ENCODE measurements at regions not wholly inside any gene's neighbourhood (a gene's known extent, or its start where the extent isn't known, plus 50 kb on each side); places are given as distances from the start of the nearest gene placed in this dataset.

DNA sequence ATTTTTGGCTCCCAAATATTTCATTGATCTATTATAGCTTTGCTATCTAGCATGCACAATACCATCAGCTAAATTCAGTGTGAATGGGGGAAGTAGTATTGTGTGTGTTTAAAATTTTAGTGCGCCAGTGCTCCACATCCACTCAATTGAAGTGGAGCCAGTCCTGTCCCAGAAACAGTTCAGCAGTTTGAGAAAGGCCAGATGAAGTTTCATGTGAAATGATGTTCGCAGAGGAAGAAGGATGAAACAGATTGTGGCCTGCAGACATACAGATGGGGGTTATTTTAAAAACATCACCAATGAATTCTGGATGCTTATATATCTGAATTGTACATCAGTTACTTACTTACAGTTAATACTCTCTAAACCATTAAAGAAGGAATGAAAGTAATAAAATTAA is 129.4 kb downstream of the SPRY2 start:
- Histone ChIP-seq H3K27ac (no peak overlapping the region), H3K9me3 (no peaks in the 10 kb centered on the region), H3K36me3 (no peaks in the 10 kb centered on the region), H3K4me3 (no peak overlapping the region), H3K27me3 (no peaks in the 10 kb centered on the region), H3K4me1 (no peaks in the 10 kb centered on the region)
- intact Hi-C loops (cut with DNase I; ENCODE audit: low total_unique reads) = no loop called here
- DNase-seq (ENCODE audit: low spot score in 2 of 2) = no peak
- TF ChIP-seq POLR2A (IDR thresholded peaks at IDR 0.05) (no peak), CTCF (IDR thresholded peaks at IDR 0.05) (no peak), POLR2AphosphoS5 (IDR thresholded peaks at IDR 0.05) (no peak)

DNA sequence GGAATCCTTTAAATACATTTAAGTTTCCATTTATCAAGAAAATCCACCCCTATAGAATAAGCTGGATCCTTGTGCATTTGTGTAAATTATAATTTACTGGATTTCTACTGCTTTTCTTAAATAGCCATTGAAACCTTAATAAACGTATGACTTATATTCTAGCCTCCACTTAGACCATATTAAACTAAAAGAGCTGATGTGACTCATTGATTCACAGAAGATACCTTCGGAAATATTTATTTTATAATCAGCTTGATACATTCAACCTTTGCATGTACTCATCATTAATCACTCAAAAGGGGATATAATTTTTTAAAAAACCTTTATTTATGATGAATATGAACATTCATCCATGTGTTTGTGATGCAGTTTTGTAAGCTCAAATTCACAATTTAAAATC is 136.3 kb downstream of the SPRY2 start:
- no peak overlapping the region for H3K27ac ChIP-seq
- no peaks in the 10 kb centered on the region for H3K36me3 ChIP-seq
- no peaks in the 10 kb centered on the region for H3K9me3 ChIP-seq
- intact Hi-C loops (cut with DNase I; ENCODE audit: low total_unique reads) = no loop called here
- H3K4me3 ChIP-seq = no peak overlapping the region
- TF ChIP-seq POLR2A (IDR thresholded peaks at IDR 0.05) (no peak), CTCF (IDR thresholded peaks at IDR 0.05) (no peak), POLR2AphosphoS5 (IDR thresholded peaks at IDR 0.05) (no peak)
- H3K27me3 ChIP-seq = no peaks in the 10 kb centered on the region
- H3K4me1 ChIP-seq = no peaks in the 10 kb centered on the region
- DNase-seq (ENCODE audit: low spot score in 2 of 2) = no peak

GRCh38 chr13:80203496-80203895 is 137.4 kb downstream of the SPRY2 start:
- intact Hi-C loops (cut with DNase I; ENCODE audit: low total_unique reads) = no loop called here
- H3K36me3 ChIP-seq = no peaks in the 10 kb centered on the region

DNA sequence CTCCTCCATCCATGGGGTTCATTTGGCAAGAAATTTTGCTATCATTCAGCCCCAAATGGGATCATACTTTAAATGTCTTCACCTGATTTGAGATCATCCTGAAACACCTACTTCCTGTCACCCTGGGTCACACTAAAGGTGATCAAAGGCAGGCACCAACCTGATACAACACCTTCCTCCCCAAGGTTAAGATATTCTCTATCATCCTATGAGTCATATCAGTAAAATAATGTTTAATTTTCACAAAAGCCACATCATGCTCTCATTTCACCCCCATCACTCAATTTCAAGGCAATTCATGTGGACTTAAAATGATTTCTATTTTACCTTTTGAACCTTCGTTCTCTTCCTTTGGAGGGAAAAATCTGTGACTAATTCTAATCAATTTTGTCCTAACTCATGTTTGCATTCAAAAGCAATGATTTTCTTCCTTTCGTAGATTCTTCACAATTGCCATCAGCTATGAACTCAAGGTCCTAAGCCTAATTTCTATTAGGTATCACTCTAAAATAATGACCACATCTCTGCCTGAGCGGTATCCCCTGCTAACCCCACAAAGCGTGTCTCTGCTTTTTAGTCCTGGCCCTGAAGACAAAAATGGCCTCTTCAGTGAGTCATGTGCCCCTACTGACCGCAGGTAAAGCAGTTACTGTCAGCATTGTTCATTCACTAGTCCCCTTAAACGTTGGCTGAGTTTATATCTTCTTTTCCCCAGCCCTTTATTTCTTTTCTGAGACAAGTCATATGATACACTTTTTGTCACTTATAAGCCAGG is 139.0 kb downstream of the SPRY2 start:
- Histone ChIP-seq H3K4me3 (no peak overlapping the region), H3K36me3 (no peaks in the 10 kb centered on the region), H3K27me3 (no peaks in the 10 kb centered on the region), H3K27ac (no peak overlapping the region), H3K9me3 (no peaks in the 10 kb centered on the region), H3K4me1 (no peaks in the 10 kb centered on the region)
- intact Hi-C loops (cut with DNase I; ENCODE audit: low total_unique reads) = no loop called here
- DNase-seq (ENCODE audit: low spot score in 2 of 2) = no peak
- TF ChIP-seq CTCF (IDR thresholded peaks at IDR 0.05) (no peak), POLR2AphosphoS5 (IDR thresholded peaks at IDR 0.05) (no peak), POLR2A (IDR thresholded peaks at IDR 0.05) (no peak)

More at GRCh38 chr13:80203496-80203895, 137.4 kb downstream of the SPRY2 start:
- Histone ChIP-seq H3K27me3 (no peaks in the 10 kb centered on the region), H3K27ac (no peak overlapping the region), H3K4me3 (no peak overlapping the region), H3K9me3 (no peaks in the 10 kb centered on the region), H3K4me1 (no peaks in the 10 kb centered on the region)
- DNase-seq (ENCODE audit: low spot score in 2 of 2) = no peak
- TF ChIP-seq POLR2A (IDR thresholded peaks at IDR 0.05) = no peak
- no peak for TF ChIP-seq POLR2AphosphoS5 (IDR thresholded peaks at IDR 0.05)
- TF ChIP-seq CTCF (IDR thresholded peaks at IDR 0.05) = no peak

GRCh38 chr13:80199585-80200292 is 141.2 kb downstream of the SPRY2 start:
- no peaks in the 10 kb centered on the region for H3K27me3 ChIP-seq
- H3K36me3 ChIP-seq = no peaks in the 10 kb centered on the region
- no peak for DNase-seq (ENCODE audit: low spot score in 2 of 2)
- no peak overlapping the region for H3K27ac ChIP-seq
- no peak overlapping the region for H3K4me3 ChIP-seq
- TF ChIP-seq POLR2AphosphoS5 (IDR thresholded peaks at IDR 0.05) (no peak), CTCF (IDR thresholded peaks at IDR 0.05) (no peak), POLR2A (IDR thresholded peaks at IDR 0.05) (no peak)
- no peaks in the 10 kb centered on the region for H3K9me3 ChIP-seq
- intact Hi-C loops (cut with DNase I; ENCODE audit: low total_unique reads) = no loop called here
- H3K4me1 ChIP-seq = no peaks in the 10 kb centered on the region

All from breast epithelium (tissue), 4 donors.